Thyroid gland (tissue), 4 donors: ENCODE measurements at regions not wholly inside any gene's neighbourhood (a gene's known extent, or its start where the extent isn't known, plus 50 kb on each side); places are given as distances from the start of the nearest gene placed in this dataset.

Experiments
- POLR2A ChIP-seq, 2 donors: fragments of 450-650 bp; IDR thresholded peaks; one replicate each; pipeline ENCODE4 v1.6.1; 2017; ENCODE audit warnings: antibody characterized with exemption in 2 of 2, mild to moderate bottlenecking in 2 of 2, moderate library complexity in 1 of 2
- TF ChIP-seq, protein P1 (sequence below), 6 experiments: fragments of 200-600 bp in 3 of 6; fragments of 450-650 bp in 3 of 6; sonication (generic) in 3 of 6; IDR thresholded peaks; one replicate each; pipeline ENCODE4 v1.5.1; 2016 to 2019; ENCODE audit warnings: antibody characterized with exemption in 6 of 6, mild to moderate bottlenecking in 2 of 6, inconsistent platforms in 1 of 6, moderate library complexity in 1 of 6

DNA sequence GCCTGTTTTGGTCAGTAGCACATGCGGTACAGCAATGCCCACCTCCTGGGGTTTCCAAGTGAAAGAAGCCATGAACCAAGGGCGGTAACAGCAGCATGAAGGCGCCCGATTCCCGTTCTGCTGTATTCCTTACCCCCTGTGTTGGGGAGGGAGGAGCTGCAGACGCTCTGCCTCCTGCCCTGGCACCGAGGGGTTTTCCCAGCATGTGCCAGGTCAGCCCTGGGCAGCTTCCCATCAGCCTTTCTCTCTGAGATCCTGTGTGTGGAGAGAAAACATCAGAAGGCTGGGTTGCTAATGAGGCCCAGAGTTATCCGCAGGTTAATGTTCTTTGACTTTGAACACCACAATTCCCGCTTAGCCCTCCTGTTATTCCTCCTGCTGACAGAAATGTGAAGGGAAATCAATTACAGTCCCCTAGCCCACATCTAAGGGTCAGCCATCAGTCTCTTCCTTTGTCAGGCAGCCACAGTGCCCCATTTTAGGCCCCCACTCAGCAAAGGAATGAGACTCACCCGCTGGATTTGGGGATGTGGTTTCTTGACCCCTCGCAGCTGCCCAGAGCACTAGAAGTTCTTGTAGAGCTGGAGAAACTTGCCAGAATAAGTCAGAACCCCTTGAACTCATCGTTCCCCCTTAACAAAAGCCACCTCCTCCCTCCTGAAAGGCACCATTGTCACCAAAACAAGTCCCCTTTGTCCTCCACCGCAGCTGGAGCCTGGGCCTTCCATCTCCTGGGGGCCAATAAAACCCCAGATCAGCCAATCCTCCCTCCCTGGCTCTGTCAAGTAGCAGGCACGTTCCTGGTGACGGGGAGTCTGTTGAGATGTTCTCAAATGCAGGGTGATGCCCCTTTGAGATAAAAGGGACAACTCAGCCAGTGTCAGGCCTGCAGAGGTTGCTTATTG is 168.5 kb downstream of the KATNIP start:
- TF ChIP-seq, protein P1, sequence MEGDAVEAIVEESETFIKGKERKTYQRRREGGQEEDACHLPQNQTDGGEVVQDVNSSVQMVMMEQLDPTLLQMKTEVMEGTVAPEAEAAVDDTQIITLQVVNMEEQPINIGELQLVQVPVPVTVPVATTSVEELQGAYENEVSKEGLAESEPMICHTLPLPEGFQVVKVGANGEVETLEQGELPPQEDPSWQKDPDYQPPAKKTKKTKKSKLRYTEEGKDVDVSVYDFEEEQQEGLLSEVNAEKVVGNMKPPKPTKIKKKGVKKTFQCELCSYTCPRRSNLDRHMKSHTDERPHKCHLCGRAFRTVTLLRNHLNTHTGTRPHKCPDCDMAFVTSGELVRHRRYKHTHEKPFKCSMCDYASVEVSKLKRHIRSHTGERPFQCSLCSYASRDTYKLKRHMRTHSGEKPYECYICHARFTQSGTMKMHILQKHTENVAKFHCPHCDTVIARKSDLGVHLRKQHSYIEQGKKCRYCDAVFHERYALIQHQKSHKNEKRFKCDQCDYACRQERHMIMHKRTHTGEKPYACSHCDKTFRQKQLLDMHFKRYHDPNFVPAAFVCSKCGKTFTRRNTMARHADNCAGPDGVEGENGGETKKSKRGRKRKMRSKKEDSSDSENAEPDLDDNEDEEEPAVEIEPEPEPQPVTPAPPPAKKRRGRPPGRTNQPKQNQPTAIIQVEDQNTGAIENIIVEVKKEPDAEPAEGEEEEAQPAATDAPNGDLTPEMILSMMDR (IDR thresholded peaks at IDR 0.05): no peak
- no peak for TF ChIP-seq POLR2A (IDR thresholded peaks at IDR 0.05)
